ENCODE measurements at regions not wholly inside any gene's neighbourhood (a gene's known extent, or its start where the extent isn't known, plus 50 kb on each side); places are given as distances from the start of the nearest gene placed in this dataset.

DNA sequence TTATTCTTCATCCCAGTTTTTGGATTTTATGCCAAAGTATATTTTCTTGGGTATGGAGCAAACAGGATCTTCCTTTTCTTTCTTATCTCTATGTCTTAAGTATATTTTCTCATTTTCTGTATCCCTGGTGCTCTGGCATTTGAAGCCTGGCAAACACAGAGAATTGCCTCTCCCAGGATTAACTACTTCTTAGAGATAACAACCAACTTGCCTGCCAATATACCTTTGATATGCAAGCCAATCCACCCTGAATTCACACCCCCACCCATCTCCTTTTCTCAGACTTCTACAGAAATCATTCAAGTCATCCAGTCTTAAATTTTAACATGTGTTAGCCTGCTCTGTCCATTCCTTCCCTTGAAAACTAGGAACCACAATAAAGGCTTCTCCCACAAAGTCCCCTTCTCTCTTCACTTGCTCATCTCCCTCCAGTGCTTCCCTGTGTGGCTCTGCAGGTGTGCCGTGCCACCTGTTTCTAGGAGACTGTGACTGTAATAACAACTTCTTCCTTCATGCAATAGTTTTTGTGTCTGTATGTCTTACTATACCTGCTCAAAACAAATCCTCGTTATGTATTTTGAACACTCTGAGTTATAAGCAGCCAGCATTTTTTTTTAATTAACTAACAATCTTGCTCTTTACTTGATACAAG is 649.7 kb upstream of the RIOK2 start:
- TF ChIP-seq EP300 (IDR thresholded peaks at IDR 0.05; ENCODE audit: borderline replicate concordance in 1 of 2, low read depth in 2 of 2, low read length in 2 of 2) = no peak
- TF ChIP-seq USF2 (IDR thresholded peaks at IDR 0.05; ENCODE audit: low read length) = no peak

Measured in H1 (cell line).